Skeletal muscle satellite cell (primary cell): ENCODE measurements at regions not wholly inside any gene's neighbourhood (a gene's known extent, or its start where the extent isn't known, plus 50 kb on each side); places are given as distances from the start of the nearest gene placed in this dataset.

Experiments used
- H3K27me3 ChIP-seq: 2 replicates; pipeline ENCODE4 v1.7.0; 2013; ENCODE audit warnings: low read length; ENCODE audit not compliant: control insufficient read depth, insufficient read depth
- H3K36me3 ChIP-seq: 2 replicates; pipeline ENCODE4 v1.7.0; 2013; ENCODE audit warnings: mild to moderate bottlenecking, control low read depth, low read length; ENCODE audit not compliant: insufficient read depth
- H3K4me1 ChIP-seq: 2 replicates; pipeline ENCODE4 v1.7.0; 2013; ENCODE audit warnings: low read length; ENCODE audit not compliant: control insufficient read depth, insufficient read depth
- H3K4me2 ChIP-seq: 2 replicates; pipeline ENCODE4 v1.7.0; 2013; ENCODE audit warnings: mild to moderate bottlenecking, low read length
- H3K4me3 ChIP-seq: 2 replicates; pipeline ENCODE4 v1.7.0; 2013; ENCODE audit warnings: low read length
- H3K9ac ChIP-seq: 2 replicates; pipeline ENCODE4 v1.7.0; 2013; ENCODE audit warnings: mild to moderate bottlenecking, low read depth, low read length, moderate library complexity
- H3K9me3 ChIP-seq: replicated peaks from 2 replicates; pipeline ENCODE4 v1.7.0; 2013; ENCODE audit warnings: mild to moderate bottlenecking, control low read depth, low read length

- H3K36me3 ChIP-seq, result no peaks in the 10 kb centered on the region
- no peaks in the 10 kb centered on the region for H3K9me3 ChIP-seq
- no peak overlapping the region for H3K4me3 ChIP-seq
- H3K4me2 ChIP-seq, result no peak overlapping the region
- peaks cover 13% of the 10 kb centered on the region for H3K4me1 ChIP-seq
- no peak overlapping the region for H3K9ac ChIP-seq
- no peaks in the 10 kb centered on the region for H3K27me3 ChIP-seq
These were observed 159.4 kb upstream of the NR3C1 start for GRCh38 chr5:143562935-143563334.

GRCh38 chr5:143561219-143561618 is 157.7 kb upstream of the NR3C1 start:
- Histone ChIP-seq H3K9ac (no peak overlapping the region), H3K4me2 (no peak overlapping the region), H3K36me3 (no peaks in the 10 kb centered on the region), H3K9me3 (no peaks in the 10 kb centered on the region), H3K4me1 (peaks cover 27% of the 10 kb centered on the region), H3K4me3 (no peak overlapping the region), H3K27me3 (no peaks in the 10 kb centered on the region)

DNA sequence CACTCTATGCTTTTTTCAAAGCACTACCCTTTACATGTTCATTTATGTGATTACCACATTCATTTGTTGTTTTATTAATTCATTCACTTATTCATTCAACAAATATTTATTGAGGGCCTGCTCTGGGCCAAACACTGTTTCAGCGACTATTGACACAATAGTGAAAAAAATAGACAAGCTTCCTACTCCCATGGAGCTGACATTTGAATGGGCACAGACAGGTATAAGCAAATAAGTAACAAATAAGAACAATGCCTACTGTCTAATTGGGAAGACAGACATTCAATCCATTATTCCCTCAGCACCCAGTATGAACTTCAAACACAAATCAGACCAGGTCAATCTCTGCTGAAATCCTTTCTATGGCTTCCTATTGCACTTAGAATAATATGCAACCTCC is 156.9 kb upstream of the NR3C1 start:
- H3K9me3 ChIP-seq, result no peaks in the 10 kb centered on the region
- H3K36me3 ChIP-seq, result no peaks in the 10 kb centered on the region
- no peak overlapping the region for H3K4me3 ChIP-seq
- H3K27me3 ChIP-seq, result no peaks in the 10 kb centered on the region
- H3K4me2 ChIP-seq, result no peak overlapping the region
- no peak overlapping the region for H3K9ac ChIP-seq
- H3K4me1 ChIP-seq, result peaks cover 28% of the 10 kb centered on the region

GRCh38 chr5:143559586-143560109 is 156.2 kb upstream of the NR3C1 start:
- Histone ChIP-seq H3K36me3 (no peaks in the 10 kb centered on the region), H3K4me3 (no peak overlapping the region), H3K9me3 (no peaks in the 10 kb centered on the region), H3K9ac (no peak overlapping the region), H3K4me1 (peaks cover 35% of the 10 kb centered on the region), H3K4me2 (no peak overlapping the region), H3K27me3 (no peaks in the 10 kb centered on the region)

DNA sequence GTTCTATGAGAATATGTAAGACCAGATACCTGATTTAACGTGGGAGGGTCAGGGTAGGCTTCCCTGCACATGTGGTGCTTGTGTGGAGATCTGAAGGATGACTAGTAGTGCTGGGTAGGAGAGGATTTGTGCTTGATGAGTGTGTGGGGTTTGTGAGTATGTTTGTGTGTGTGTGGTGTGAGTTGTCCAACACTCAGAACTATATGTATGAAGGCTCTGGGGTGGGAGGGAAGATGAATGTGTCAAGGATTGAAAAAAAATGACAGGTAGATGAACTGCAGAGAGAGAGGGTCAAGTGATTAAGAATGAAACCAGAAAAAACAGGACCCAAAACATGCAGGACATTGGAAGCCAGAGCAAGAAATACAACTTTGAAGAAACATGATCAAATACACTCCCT is 154.6 kb upstream of the NR3C1 start:
- Histone ChIP-seq H3K36me3 (no peaks in the 10 kb centered on the region), H3K4me2 (no peak overlapping the region), H3K9me3 (no peaks in the 10 kb centered on the region), H3K4me3 (no peak overlapping the region), H3K4me1 (peaks cover 42% of the 10 kb centered on the region), H3K9ac (no peak overlapping the region), H3K27me3 (no peaks in the 10 kb centered on the region)

DNA sequence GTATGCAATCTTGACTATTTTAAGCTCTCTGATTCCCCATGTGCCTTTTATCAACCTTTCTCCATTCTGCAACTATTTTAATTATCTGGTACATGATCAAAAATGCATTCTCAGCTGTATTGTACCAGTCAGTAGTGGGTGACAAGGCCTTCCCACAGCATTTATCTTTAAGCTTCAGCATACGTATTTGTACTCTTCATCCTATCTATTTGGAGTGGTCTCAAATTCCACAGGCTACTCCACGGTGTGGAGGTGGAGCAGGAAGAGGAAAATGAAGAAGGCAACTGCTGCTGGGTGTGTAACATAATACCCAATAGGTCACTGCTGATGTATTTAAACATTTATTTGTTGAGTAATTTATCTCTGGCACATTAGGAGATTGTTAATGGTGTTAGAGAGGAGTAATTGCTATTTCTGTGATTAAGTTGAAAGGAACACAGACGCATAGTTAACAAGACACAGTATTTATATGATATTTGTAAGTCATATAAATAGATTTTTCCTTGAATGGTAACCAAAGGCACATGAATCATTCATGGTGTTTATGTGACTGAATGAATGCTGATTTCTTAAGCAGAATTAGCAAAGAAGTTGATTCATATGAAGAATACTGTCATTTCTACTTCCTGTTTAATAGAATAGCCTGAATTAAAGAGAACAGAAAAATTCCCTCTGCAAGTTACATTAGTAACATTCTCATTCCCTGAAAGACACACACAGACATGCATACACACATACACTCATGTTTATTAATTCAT is 153.8 kb upstream of the NR3C1 start:
- no peaks in the 10 kb centered on the region for H3K36me3 ChIP-seq
- no peaks in the 10 kb centered on the region for H3K9me3 ChIP-seq
- H3K4me2 ChIP-seq, result peak overlapping the region; percentile 20
- no peak overlapping the region for H3K9ac ChIP-seq
- no peak overlapping the region for H3K4me3 ChIP-seq
- no peaks in the 10 kb centered on the region for H3K27me3 ChIP-seq
- peaks cover 42% of the 10 kb centered on the region for H3K4me1 ChIP-seq

- H3K9ac ChIP-seq, result peak overlapping the region; percentile 59
- H3K4me3 ChIP-seq, result no peak overlapping the region
- H3K4me1 ChIP-seq, result peaks cover 59% of the 10 kb centered on the region
- H3K4me2 ChIP-seq, result peak overlapping the region; percentile 59
- no peaks in the 10 kb centered on the region for H3K27me3 ChIP-seq
- no peaks in the 10 kb centered on the region for H3K36me3 ChIP-seq
- H3K9me3 ChIP-seq, result no peaks in the 10 kb centered on the region
These were observed 151.5 kb upstream of the NR3C1 start for GRCh38 chr5:143554918-143555477.

DNA sequence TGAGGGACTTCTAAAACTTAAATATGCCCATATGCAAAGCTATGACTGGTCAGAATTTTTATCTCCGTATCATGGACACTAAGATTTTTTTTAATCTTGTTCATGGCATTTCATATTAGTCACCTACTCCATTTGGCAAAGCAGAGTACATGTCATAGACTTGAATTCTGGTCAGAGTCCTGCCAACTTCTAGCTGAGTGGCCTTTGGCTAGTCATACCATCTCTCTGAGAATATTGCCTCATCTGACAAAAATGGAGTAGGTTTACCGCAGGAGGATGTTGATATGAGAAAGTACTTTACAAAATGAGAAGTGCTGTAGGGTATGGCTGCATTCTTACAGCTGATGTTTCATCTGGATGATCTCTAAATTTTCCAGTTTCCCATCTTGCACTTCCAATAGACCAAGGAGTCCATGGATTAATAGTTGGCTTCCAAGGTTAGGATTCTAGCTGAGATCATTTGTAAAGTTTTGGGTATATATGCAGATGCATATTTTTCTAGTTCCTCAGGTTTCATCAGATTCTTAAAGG is 150.8 kb upstream of the NR3C1 start:
- no peaks in the 10 kb centered on the region for H3K27me3 ChIP-seq
- peaks cover 59% of the 10 kb centered on the region for H3K4me1 ChIP-seq
- H3K4me3 ChIP-seq, result no peak overlapping the region
- peak overlapping the region; percentile 59 for H3K9ac ChIP-seq
- no peaks in the 10 kb centered on the region for H3K36me3 ChIP-seq
- no peaks in the 10 kb centered on the region for H3K9me3 ChIP-seq
- H3K4me2 ChIP-seq, result peak overlapping the region; percentile 59

GRCh38 chr5:143552680-143553079 is 149.2 kb upstream of the NR3C1 start:
- Histone ChIP-seq H3K4me2 (no peak overlapping the region), H3K9me3 (no peaks in the 10 kb centered on the region), H3K4me3 (no peak overlapping the region), H3K27me3 (no peaks in the 10 kb centered on the region), H3K9ac (no peak overlapping the region), H3K36me3 (no peaks in the 10 kb centered on the region), H3K4me1 (peaks cover 53% of the 10 kb centered on the region)

DNA sequence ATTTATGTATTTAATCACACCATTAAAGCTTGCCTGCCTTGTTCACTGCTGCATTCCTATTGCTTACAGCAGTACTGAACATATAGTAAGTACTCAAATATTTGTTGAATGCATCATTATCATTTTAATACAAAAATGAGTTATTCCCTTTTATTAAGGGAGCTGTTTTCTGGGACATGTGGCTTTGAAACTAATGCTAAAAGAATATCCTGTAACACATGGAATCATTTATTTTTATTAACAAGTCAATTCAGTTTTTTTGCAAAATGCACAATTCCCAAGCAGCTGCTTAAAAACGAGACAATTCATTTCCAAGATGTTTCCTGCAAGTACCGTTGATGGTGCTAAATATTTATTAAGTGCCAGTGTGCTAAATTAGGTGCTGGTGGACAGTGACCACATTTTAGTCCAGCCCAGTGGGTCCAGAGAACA is 148.3 kb upstream of the NR3C1 start:
- H3K27me3 ChIP-seq, result no peaks in the 10 kb centered on the region
- H3K4me2 ChIP-seq, result peak overlapping the region; percentile 2
- no peaks in the 10 kb centered on the region for H3K36me3 ChIP-seq
- no peak overlapping the region for H3K4me3 ChIP-seq
- H3K9ac ChIP-seq, result peak overlapping the region; percentile 19
- no peaks in the 10 kb centered on the region for H3K9me3 ChIP-seq
- peaks cover 45% of the 10 kb centered on the region for H3K4me1 ChIP-seq

- H3K4me1 ChIP-seq, result peaks cover 41% of the 10 kb centered on the region
- H3K4me3 ChIP-seq, result no peak overlapping the region
- no peak overlapping the region for H3K9ac ChIP-seq
- no peak overlapping the region for H3K4me2 ChIP-seq
- no peaks in the 10 kb centered on the region for H3K36me3 ChIP-seq
- no peaks in the 10 kb centered on the region for H3K27me3 ChIP-seq
- H3K9me3 ChIP-seq, result no peaks in the 10 kb centered on the region
These were observed 147.6 kb upstream of the NR3C1 start for GRCh38 chr5:143550986-143551630.
